ENCODE measurements at regions not wholly inside any gene's neighbourhood (a gene's known extent, or its start where the extent isn't known, plus 50 kb on each side); places are given as distances from the start of the nearest gene placed in this dataset.

DNA sequence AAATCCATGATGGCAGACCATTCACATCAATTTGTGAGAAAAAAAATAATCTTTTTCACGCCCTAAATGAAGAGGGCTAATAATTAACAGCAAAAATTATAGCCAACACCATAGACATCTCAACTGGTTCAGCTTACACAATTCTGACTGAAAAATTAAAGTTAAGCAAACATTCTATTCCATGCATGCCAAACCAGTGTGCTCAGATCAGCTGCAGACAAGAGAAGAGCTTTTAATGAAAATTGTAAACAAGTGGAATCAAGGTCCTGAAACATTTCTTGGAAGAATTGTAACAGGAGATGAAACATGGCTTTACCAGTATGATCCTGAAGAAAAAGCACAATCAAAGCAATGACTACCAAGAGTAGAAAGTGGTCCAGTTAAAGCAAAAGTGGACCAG lies 710.4 kb downstream of the EPHA7 start:
- no peaks in the 10 kb centered on the region for H3K27me3 ChIP-seq (ENCODE audit: control insufficient read depth, insufficient read depth, low read length)
- TF ChIP-seq EZH2 (IDR thresholded peaks at IDR 0.05; ENCODE audit: low read length, missing control alignments) (no peak), CTCF (conservative IDR thresholded peaks at IDR 0.05 in 1 of 2, IDR thresholded peaks at IDR 0.05 in 1 of 2; ENCODE audit: low read depth in 1 of 2, low read length in 2 of 2) (no peak)
- no peaks in the 10 kb centered on the region for H3K4me1 ChIP-seq (ENCODE audit: control insufficient read depth, extremely low read depth, insufficient read depth, low read length)
- H3K4me2 ChIP-seq (ENCODE audit: extremely low read depth, insufficient read depth, low read length): no peak overlapping the region
- H3K9me3 ChIP-seq (ENCODE audit: control insufficient read depth, insufficient read depth, low read depth, low read length): no peaks in the 10 kb centered on the region
- no peaks in the 10 kb centered on the region for H3K36me3 ChIP-seq (ENCODE audit: control insufficient read depth, insufficient read depth, low read length)
- H3K79me2 ChIP-seq (ENCODE audit: control insufficient read depth, insufficient read depth, low read length): no peaks in the 10 kb centered on the region
- no peak overlapping the region for H3K9ac ChIP-seq (ENCODE audit: insufficient read depth, low read length)
- H4K20me1 ChIP-seq (ENCODE audit: control insufficient read depth, extremely low read depth, insufficient read depth, low read length): no peaks in the 10 kb centered on the region
- no peak for DNase-seq (ENCODE audit: low read depth in 2 of 2)
- H2AFZ ChIP-seq (ENCODE audit: low read length): no peak overlapping the region
- no peak overlapping the region for H3K27ac ChIP-seq (ENCODE audit: insufficient read depth, low read length)
- no peak overlapping the region for H3K4me3 ChIP-seq (replicated peaks in 1 of 4; ENCODE audit: control extremely low read depth in 1 of 4, insufficient read depth in 1 of 4, low read depth in 3 of 4, low read length in 4 of 4)

GRCh38 chr6:92708270-92708669 lies 711.1 kb downstream of the EPHA7 start:
- no peaks in the 10 kb centered on the region for H3K4me1 ChIP-seq (ENCODE audit: control insufficient read depth, extremely low read depth, insufficient read depth, low read length)
- H3K27me3 ChIP-seq (ENCODE audit: control insufficient read depth, insufficient read depth, low read length): no peaks in the 10 kb centered on the region
- peak in 1 of 2 donors; percentile 20 for DNase-seq (ENCODE audit: low read depth in 2 of 2)
- H3K4me2 ChIP-seq (ENCODE audit: extremely low read depth, insufficient read depth, low read length): no peak overlapping the region
- H3K27ac ChIP-seq (ENCODE audit: insufficient read depth, low read length): no peak overlapping the region
- H3K9me3 ChIP-seq (ENCODE audit: control insufficient read depth, insufficient read depth, low read depth, low read length): no peaks in the 10 kb centered on the region
- H3K36me3 ChIP-seq (ENCODE audit: control insufficient read depth, insufficient read depth, low read length): no peaks in the 10 kb centered on the region
- H3K4me3 ChIP-seq (replicated peaks in 1 of 4; ENCODE audit: control extremely low read depth in 1 of 4, insufficient read depth in 1 of 4, low read depth in 3 of 4, low read length in 4 of 4): no peak overlapping the region
- H4K20me1 ChIP-seq (ENCODE audit: control insufficient read depth, extremely low read depth, insufficient read depth, low read length): no peaks in the 10 kb centered on the region
- TF ChIP-seq EZH2 (IDR thresholded peaks at IDR 0.05; ENCODE audit: low read length, missing control alignments): no peak
- no peak for TF ChIP-seq CTCF (conservative IDR thresholded peaks at IDR 0.05 in 1 of 2, IDR thresholded peaks at IDR 0.05 in 1 of 2; ENCODE audit: low read depth in 1 of 2, low read length in 2 of 2)
- H3K79me2 ChIP-seq (ENCODE audit: control insufficient read depth, insufficient read depth, low read length): no peaks in the 10 kb centered on the region
- H3K9ac ChIP-seq (ENCODE audit: insufficient read depth, low read length): no peak overlapping the region
- H2AFZ ChIP-seq (ENCODE audit: low read length): no peak overlapping the region

- no peak overlapping the region for H3K4me3 ChIP-seq (replicated peaks in 1 of 4; ENCODE audit: control extremely low read depth in 1 of 4, insufficient read depth in 1 of 4, low read depth in 3 of 4, low read length in 4 of 4)
- H3K4me2 ChIP-seq (ENCODE audit: extremely low read depth, insufficient read depth, low read length): no peak overlapping the region
- no peaks in the 10 kb centered on the region for H3K9me3 ChIP-seq (ENCODE audit: control insufficient read depth, insufficient read depth, low read depth, low read length)
- no peaks in the 10 kb centered on the region for H3K79me2 ChIP-seq (ENCODE audit: control insufficient read depth, insufficient read depth, low read length)
- H3K4me1 ChIP-seq (ENCODE audit: control insufficient read depth, extremely low read depth, insufficient read depth, low read length): no peaks in the 10 kb centered on the region
- no peak for DNase-seq (ENCODE audit: low read depth in 2 of 2)
- no peak overlapping the region for H2AFZ ChIP-seq (ENCODE audit: low read length)
- no peak overlapping the region for H3K27ac ChIP-seq (ENCODE audit: insufficient read depth, low read length)
- no peaks in the 10 kb centered on the region for H3K27me3 ChIP-seq (ENCODE audit: control insufficient read depth, insufficient read depth, low read length)
- TF ChIP-seq EZH2 (IDR thresholded peaks at IDR 0.05; ENCODE audit: low read length, missing control alignments) (no peak), CTCF (conservative IDR thresholded peaks at IDR 0.05 in 1 of 2, IDR thresholded peaks at IDR 0.05 in 1 of 2; ENCODE audit: low read depth in 1 of 2, low read length in 2 of 2) (no peak)
- no peaks in the 10 kb centered on the region for H3K36me3 ChIP-seq (ENCODE audit: control insufficient read depth, insufficient read depth, low read length)
- H4K20me1 ChIP-seq (ENCODE audit: control insufficient read depth, extremely low read depth, insufficient read depth, low read length): no peaks in the 10 kb centered on the region
- H3K9ac ChIP-seq (ENCODE audit: insufficient read depth, low read length): no peak overlapping the region
Observed at GRCh38 chr6:92706976-92707375, 712.4 kb downstream of the EPHA7 start.

All from fibroblast of lung (primary cell).